PC-9 (cell line): ENCODE measurements at regions not wholly inside any gene's neighbourhood (a gene's known extent, or its start where the extent isn't known, plus 50 kb on each side); places are given as distances from the start of the nearest gene placed in this dataset.

Experiments used
- CTCF ChIP-seq: fragments of 200-600 bp; sonication (generic); conservative IDR thresholded peaks from 2 replicates; pipeline ENCODE4 v1.6.1; 2017; ENCODE audit warnings: mixed run types, antibody characterized with exemption, mild to moderate bottlenecking, moderate library complexity
- EZH2 ChIP-seq: fragments of 200-600 bp; sonication (generic); IDR thresholded peaks from 2 replicates; pipeline ENCODE4 v1.8.0; 2017; ENCODE audit warnings: antibody characterized with exemption, low read depth

GRCh38 chr3:96022676-96023075 is 791.7 kb upstream of the EPHA6 start:
- TF ChIP-seq CTCF (peak; percentile 45; the same call in 1 of the 2 replicates), EZH2 (no peak)
